Type B pancreatic cell (in vitro differentiated cells): ENCODE measurements at regions not wholly inside any gene's neighbourhood (a gene's known extent, or its start where the extent isn't known, plus 50 kb on each side); places are given as distances from the start of the nearest gene placed in this dataset.

Experiments used
- DNase-seq: peaks from one replicate; pipeline ENCODE4 v3.0.0; 2021; ENCODE audit warnings: mixed read lengths; ENCODE audit not compliant: unreplicated experiment; ENCODE audit errors: extremely low spot score
- H3K27ac Mint-ChIP-seq: 2 replicates; pipeline ENCODE4 v1.8.0; 2021; ENCODE audit warnings: mild to moderate bottlenecking, mixed read lengths
- H3K27me3 Mint-ChIP-seq: 2 replicates; pipeline ENCODE4 v1.8.0; 2021; ENCODE audit warnings: mixed read lengths
- H3K36me3 Mint-ChIP-seq: 2 replicates; pipeline ENCODE4 v1.8.0; 2021; ENCODE audit warnings: mixed read lengths
- H3K4me1 Mint-ChIP-seq: one replicate; pipeline ENCODE4 v1.8.0; 2021; ENCODE audit warnings: mixed read lengths; ENCODE audit not compliant: unreplicated experiment
- H3K4me3 Mint-ChIP-seq: 2 replicates; pipeline ENCODE4 v1.8.0; 2021; ENCODE audit warnings: mild to moderate bottlenecking, mixed read lengths
- H3K9me3 Mint-ChIP-seq: 2 replicates; pipeline ENCODE4 v1.8.0; 2021; ENCODE audit warnings: mixed read lengths
- TF ChIP-seq, protein P1 (sequence below): fragments of 200-600 bp; sonication (generic); conservative IDR thresholded peaks from 2 replicates; pipeline ENCODE4 v1.5.0; 2021; ENCODE audit warnings: antibody characterized with exemption, mild to moderate bottlenecking

DNA sequence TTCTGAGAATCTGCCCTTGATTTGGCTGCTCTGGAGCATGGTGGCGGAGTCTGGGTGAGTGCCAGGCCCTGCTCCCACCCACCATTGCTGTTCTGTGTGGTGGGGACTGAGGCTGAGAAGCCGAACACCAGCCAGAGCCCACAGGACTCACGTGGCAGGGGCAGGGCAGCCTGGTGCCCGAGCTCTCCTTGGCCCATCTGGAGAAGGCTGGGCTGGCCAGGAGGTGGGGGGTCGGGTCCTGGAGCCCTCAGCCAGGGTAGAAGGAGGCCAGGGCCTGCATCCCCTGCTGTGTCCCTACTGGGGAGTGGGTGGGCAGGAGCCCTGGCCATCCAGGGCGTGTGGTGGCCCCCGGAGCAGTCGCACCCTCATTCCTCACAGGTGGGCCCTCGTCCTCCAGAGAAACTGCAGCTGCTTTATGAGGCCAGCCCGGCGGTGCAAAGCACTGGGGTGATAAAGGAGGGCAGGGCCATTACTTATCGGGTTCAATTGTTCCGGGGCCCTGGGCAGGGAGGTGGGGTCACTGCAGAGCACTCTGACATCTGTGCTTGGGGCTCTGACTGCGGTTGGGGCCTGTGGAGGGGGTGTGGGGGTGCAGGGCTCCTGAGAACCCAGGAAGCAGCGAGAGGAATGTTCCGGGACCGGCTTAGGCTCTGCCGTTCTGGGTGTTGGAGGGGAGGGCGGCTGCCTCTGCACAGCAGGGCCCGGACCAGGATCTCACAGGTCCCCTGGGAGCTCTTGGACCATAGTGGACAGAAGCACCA lies 217.5 kb upstream of the C14orf180 start:
- DNase-seq: no peak
- TF ChIP-seq, protein P1, sequence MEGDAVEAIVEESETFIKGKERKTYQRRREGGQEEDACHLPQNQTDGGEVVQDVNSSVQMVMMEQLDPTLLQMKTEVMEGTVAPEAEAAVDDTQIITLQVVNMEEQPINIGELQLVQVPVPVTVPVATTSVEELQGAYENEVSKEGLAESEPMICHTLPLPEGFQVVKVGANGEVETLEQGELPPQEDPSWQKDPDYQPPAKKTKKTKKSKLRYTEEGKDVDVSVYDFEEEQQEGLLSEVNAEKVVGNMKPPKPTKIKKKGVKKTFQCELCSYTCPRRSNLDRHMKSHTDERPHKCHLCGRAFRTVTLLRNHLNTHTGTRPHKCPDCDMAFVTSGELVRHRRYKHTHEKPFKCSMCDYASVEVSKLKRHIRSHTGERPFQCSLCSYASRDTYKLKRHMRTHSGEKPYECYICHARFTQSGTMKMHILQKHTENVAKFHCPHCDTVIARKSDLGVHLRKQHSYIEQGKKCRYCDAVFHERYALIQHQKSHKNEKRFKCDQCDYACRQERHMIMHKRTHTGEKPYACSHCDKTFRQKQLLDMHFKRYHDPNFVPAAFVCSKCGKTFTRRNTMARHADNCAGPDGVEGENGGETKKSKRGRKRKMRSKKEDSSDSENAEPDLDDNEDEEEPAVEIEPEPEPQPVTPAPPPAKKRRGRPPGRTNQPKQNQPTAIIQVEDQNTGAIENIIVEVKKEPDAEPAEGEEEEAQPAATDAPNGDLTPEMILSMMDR: no peak
- no peaks in the 10 kb centered on the region for H3K9me3 Mint-ChIP-seq
- no peak overlapping the region for H3K4me3 Mint-ChIP-seq
- H3K27me3 Mint-ChIP-seq: peaks cover 12% of the 10 kb centered on the region
- no peak overlapping the region for H3K27ac Mint-ChIP-seq
- no peaks in the 10 kb centered on the region for H3K4me1 Mint-ChIP-seq
- no peaks in the 10 kb centered on the region for H3K36me3 Mint-ChIP-seq

DNA sequence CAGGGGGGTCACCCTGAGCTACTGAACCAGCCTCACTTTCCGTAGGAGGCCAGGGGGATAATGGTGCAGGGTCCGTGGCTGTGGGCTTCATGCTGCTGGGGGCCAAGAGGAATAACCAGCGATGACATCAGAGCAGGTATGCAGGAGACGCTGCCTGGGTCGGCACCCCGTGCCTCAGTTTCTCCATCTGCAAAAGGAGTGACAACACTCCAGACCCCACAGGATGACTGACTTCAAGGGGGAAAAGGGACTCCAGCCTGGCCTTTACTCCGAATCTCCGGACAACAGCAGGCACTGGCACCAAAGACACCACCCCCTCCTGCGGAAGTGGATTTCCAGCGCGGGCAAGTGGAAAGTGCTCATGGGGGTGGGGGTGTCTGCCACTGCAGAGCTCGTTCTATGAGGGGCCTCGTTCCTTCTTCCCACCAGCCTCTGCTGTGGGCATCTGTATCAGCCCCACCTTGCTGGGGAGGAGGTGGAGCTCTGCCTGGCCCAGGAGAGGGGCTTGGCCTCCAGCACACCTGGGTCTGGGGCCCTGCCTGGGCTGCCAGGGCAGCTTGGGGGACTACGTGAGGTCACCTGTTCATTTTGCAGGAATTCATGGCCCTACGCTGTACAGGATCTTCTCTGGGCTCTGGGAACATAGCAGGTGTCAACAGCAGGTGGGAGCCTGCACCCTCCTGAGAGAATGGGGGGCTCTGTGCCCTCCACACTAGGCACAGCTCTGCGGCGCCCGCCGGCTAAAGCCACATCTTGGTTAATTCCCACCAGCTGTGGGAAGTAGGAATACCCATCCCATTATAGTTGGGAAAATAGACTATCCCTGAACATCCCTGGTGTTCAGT lies 216.6 kb upstream of the C14orf180 start:
- Mint-ChIP-seq H3K4me3 (no peak overlapping the region), H3K9me3 (no peaks in the 10 kb centered on the region), H3K4me1 (no peaks in the 10 kb centered on the region), H3K27me3 (peaks cover 14% of the 10 kb centered on the region), H3K36me3 (no peaks in the 10 kb centered on the region), H3K27ac (no peak overlapping the region)
- no peak for DNase-seq
- TF ChIP-seq, protein P1: no peak

GRCh38 chr14:104363891-104364760 lies 215.4 kb upstream of the C14orf180 start:
- Mint-ChIP-seq H3K4me3 (no peak overlapping the region), H3K27me3 (peaks cover 14% of the 10 kb centered on the region), H3K36me3 (no peaks in the 10 kb centered on the region), H3K4me1 (no peaks in the 10 kb centered on the region), H3K9me3 (no peaks in the 10 kb centered on the region), H3K27ac (no peak overlapping the region)
- TF ChIP-seq, protein P1: no peak
- DNase-seq: no peak

- H3K36me3 Mint-ChIP-seq: no peaks in the 10 kb centered on the region
- no peak overlapping the region for H3K4me3 Mint-ChIP-seq
These were observed 214.7 kb upstream of the C14orf180 start for GRCh38 chr14:104364830-104365229.

More at GRCh38 chr14:104364830-104365229, 214.7 kb upstream of the C14orf180 start:
- DNase-seq: no peak
- H3K27ac Mint-ChIP-seq: no peak overlapping the region
- TF ChIP-seq, protein P1: no peak
- no peaks in the 10 kb centered on the region for H3K4me1 Mint-ChIP-seq
- H3K9me3 Mint-ChIP-seq: no peaks in the 10 kb centered on the region
- peaks cover 16% of the 10 kb centered on the region for H3K27me3 Mint-ChIP-seq
